ENCODE measurements at regions not wholly inside any gene's neighbourhood (a gene's known extent, or its start where the extent isn't known, plus 50 kb on each side); places are given as distances from the start of the nearest gene placed in this dataset.

DNA sequence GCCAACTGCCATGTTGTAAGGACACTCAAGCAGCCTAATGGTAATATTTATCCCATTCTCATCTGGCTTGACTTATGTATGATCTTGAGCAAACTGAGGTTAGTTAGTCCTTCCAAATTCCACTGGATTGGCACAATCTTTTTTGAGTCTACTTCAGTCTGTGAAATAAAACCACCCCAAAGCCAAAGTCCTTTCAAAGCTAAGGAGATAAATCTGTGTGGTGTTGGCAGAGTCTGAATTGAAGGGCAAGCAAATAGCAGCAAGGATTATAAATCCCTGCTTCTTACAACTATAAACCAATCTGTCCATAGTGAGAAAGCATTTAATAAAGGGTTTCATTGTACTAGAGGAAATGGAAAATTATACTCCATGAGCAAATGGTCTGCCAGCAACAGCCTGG lies 233.9 kb upstream of the GLRA2 start:
- Histone ChIP-seq H3K27me3 (ENCODE audit: control insufficient read depth, insufficient read depth, low read length) (no peaks in the 10 kb centered on the region), H3K79me2 (ENCODE audit: control insufficient read depth, insufficient read depth, low read length) (no peaks in the 10 kb centered on the region), H3K36me3 (ENCODE audit: control insufficient read depth, insufficient read depth, low read length) (no peaks in the 10 kb centered on the region), H3K27ac (ENCODE audit: insufficient read depth, low read length) (no peak overlapping the region), H3K4me3 (replicated peaks in 1 of 4; ENCODE audit: control extremely low read depth in 1 of 4, insufficient read depth in 1 of 4, low read depth in 3 of 4, low read length in 4 of 4) (no peak overlapping the region), H3K4me1 (ENCODE audit: control insufficient read depth, extremely low read depth, insufficient read depth, low read length) (no peaks in the 10 kb centered on the region), H3K9me3 (ENCODE audit: control insufficient read depth, insufficient read depth, low read depth, low read length) (no peaks in the 10 kb centered on the region), H2AFZ (ENCODE audit: low read length) (no peak overlapping the region), H4K20me1 (ENCODE audit: control insufficient read depth, extremely low read depth, insufficient read depth, low read length) (no peaks in the 10 kb centered on the region), H3K4me2 (ENCODE audit: extremely low read depth, insufficient read depth, low read length) (no peak overlapping the region), H3K9ac (ENCODE audit: insufficient read depth, low read length) (no peak overlapping the region)
- DNase-seq (ENCODE audit: low read depth in 2 of 2): no peak
- TF ChIP-seq EZH2 (IDR thresholded peaks at IDR 0.05; ENCODE audit: low read length, missing control alignments): no peak
- TF ChIP-seq, protein P1, sequence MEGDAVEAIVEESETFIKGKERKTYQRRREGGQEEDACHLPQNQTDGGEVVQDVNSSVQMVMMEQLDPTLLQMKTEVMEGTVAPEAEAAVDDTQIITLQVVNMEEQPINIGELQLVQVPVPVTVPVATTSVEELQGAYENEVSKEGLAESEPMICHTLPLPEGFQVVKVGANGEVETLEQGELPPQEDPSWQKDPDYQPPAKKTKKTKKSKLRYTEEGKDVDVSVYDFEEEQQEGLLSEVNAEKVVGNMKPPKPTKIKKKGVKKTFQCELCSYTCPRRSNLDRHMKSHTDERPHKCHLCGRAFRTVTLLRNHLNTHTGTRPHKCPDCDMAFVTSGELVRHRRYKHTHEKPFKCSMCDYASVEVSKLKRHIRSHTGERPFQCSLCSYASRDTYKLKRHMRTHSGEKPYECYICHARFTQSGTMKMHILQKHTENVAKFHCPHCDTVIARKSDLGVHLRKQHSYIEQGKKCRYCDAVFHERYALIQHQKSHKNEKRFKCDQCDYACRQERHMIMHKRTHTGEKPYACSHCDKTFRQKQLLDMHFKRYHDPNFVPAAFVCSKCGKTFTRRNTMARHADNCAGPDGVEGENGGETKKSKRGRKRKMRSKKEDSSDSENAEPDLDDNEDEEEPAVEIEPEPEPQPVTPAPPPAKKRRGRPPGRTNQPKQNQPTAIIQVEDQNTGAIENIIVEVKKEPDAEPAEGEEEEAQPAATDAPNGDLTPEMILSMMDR (conservative IDR thresholded peaks at IDR 0.05 in 1 of 2, IDR thresholded peaks at IDR 0.05 in 1 of 2; ENCODE audit: low read depth in 1 of 2, low read length in 2 of 2): no peak

DNA sequence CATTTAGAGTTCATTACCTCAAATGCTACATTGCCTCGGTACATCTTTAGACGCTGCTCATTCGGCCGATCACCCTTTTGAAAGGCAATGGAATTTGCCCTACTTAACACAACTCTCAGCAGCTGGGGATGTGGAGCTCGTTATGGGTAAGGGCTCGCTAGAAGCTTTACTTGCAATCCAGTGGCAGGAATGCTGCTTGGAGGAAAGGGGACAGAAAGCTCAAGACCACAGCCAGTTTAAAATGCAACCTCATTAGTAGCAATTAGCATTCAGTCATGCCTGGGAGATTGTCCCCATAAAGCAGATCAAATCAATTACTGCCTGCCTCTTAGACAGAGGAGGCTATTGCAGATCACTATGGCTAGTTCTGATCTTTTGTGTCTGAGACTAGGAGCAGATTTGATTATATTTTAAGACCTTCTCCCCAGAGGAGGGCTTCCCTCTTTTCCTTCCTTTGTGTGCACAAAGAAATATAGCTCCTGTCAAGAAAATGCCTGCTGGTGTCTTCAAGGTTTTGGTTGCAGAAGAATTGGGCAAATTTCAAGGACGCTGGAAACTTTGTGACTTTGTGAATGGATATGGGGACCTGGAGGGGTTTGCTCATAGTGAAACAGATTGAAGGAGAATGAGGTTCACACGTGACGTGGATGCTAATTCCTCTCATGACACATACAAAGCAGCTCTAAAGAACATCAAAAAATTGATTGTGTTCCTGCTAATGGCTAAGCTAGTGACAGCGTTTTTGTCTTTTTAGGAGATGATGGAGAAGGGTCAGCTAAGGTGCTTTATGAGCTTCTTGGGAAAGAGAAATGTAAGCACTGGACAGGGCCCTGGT lies 237.5 kb upstream of the GLRA2 start:
- Histone ChIP-seq H2AFZ (ENCODE audit: low read length) (no peak overlapping the region), H4K20me1 (ENCODE audit: control insufficient read depth, extremely low read depth, insufficient read depth, low read length) (no peaks in the 10 kb centered on the region), H3K4me1 (ENCODE audit: control insufficient read depth, extremely low read depth, insufficient read depth, low read length) (no peaks in the 10 kb centered on the region), H3K9ac (ENCODE audit: insufficient read depth, low read length) (no peak overlapping the region), H3K79me2 (ENCODE audit: control insufficient read depth, insufficient read depth, low read length) (no peaks in the 10 kb centered on the region), H3K27me3 (ENCODE audit: control insufficient read depth, insufficient read depth, low read length) (no peaks in the 10 kb centered on the region), H3K9me3 (ENCODE audit: control insufficient read depth, insufficient read depth, low read depth, low read length) (no peaks in the 10 kb centered on the region), H3K4me2 (ENCODE audit: extremely low read depth, insufficient read depth, low read length) (no peak overlapping the region), H3K27ac (ENCODE audit: insufficient read depth, low read length) (no peak overlapping the region), H3K4me3 (replicated peaks in 1 of 4; ENCODE audit: control extremely low read depth in 1 of 4, insufficient read depth in 1 of 4, low read depth in 3 of 4, low read length in 4 of 4) (no peak overlapping the region), H3K36me3 (ENCODE audit: control insufficient read depth, insufficient read depth, low read length) (no peaks in the 10 kb centered on the region)
- TF ChIP-seq, protein P1 (conservative IDR thresholded peaks at IDR 0.05 in 1 of 2, IDR thresholded peaks at IDR 0.05 in 1 of 2; ENCODE audit: low read depth in 1 of 2, low read length in 2 of 2): no peak
- TF ChIP-seq EZH2 (IDR thresholded peaks at IDR 0.05; ENCODE audit: low read length, missing control alignments): no peak
- no peak for DNase-seq (ENCODE audit: low read depth in 2 of 2)

DNA sequence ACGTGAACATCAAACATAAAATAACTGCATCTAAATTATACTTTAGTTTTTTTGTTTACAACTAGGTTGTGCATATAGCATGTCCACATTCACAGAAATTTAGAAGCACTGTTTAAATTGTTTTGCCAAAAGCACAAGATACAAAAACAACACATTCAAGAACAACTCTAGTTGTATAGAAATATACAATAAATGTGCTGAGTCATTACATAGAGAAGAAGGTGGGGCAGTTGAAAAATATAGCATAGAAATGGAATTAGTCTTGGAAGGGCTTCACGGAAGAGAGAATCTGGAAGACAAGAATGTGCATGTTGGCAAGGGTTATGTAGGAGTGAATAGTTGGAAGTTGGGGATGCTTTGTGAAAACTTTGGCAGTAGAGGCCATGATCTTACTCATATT lies 239.0 kb upstream of the GLRA2 start:
- H3K36me3 ChIP-seq (ENCODE audit: control insufficient read depth, insufficient read depth, low read length): no peaks in the 10 kb centered on the region
- H3K4me1 ChIP-seq (ENCODE audit: control insufficient read depth, extremely low read depth, insufficient read depth, low read length): no peaks in the 10 kb centered on the region
- no peak overlapping the region for H3K27ac ChIP-seq (ENCODE audit: insufficient read depth, low read length)
- H3K9ac ChIP-seq (ENCODE audit: insufficient read depth, low read length): no peak overlapping the region
- no peak overlapping the region for H3K4me2 ChIP-seq (ENCODE audit: extremely low read depth, insufficient read depth, low read length)
- H3K79me2 ChIP-seq (ENCODE audit: control insufficient read depth, insufficient read depth, low read length): no peaks in the 10 kb centered on the region
- no peak overlapping the region for H2AFZ ChIP-seq (ENCODE audit: low read length)
- no peak overlapping the region for H3K4me3 ChIP-seq (replicated peaks in 1 of 4; ENCODE audit: control extremely low read depth in 1 of 4, insufficient read depth in 1 of 4, low read depth in 3 of 4, low read length in 4 of 4)
- no peaks in the 10 kb centered on the region for H3K9me3 ChIP-seq (ENCODE audit: control insufficient read depth, insufficient read depth, low read depth, low read length)
- H3K27me3 ChIP-seq (ENCODE audit: control insufficient read depth, insufficient read depth, low read length): no peaks in the 10 kb centered on the region
- DNase-seq (ENCODE audit: low read depth in 2 of 2): no peak
- no peak for TF ChIP-seq EZH2 (IDR thresholded peaks at IDR 0.05; ENCODE audit: low read length, missing control alignments)
- TF ChIP-seq, protein P1 (conservative IDR thresholded peaks at IDR 0.05 in 1 of 2, IDR thresholded peaks at IDR 0.05 in 1 of 2; ENCODE audit: low read depth in 1 of 2, low read length in 2 of 2): no peak
- no peaks in the 10 kb centered on the region for H4K20me1 ChIP-seq (ENCODE audit: control insufficient read depth, extremely low read depth, insufficient read depth, low read length)
